ENCODE measurements at regions not wholly inside any gene's neighbourhood (a gene's known extent, or its start where the extent isn't known, plus 50 kb on each side); places are given as distances from the start of the nearest gene placed in this dataset.
A peak's percentile ranks its signal among the peaks of the same experiment; 100 is the strongest.

DNA sequence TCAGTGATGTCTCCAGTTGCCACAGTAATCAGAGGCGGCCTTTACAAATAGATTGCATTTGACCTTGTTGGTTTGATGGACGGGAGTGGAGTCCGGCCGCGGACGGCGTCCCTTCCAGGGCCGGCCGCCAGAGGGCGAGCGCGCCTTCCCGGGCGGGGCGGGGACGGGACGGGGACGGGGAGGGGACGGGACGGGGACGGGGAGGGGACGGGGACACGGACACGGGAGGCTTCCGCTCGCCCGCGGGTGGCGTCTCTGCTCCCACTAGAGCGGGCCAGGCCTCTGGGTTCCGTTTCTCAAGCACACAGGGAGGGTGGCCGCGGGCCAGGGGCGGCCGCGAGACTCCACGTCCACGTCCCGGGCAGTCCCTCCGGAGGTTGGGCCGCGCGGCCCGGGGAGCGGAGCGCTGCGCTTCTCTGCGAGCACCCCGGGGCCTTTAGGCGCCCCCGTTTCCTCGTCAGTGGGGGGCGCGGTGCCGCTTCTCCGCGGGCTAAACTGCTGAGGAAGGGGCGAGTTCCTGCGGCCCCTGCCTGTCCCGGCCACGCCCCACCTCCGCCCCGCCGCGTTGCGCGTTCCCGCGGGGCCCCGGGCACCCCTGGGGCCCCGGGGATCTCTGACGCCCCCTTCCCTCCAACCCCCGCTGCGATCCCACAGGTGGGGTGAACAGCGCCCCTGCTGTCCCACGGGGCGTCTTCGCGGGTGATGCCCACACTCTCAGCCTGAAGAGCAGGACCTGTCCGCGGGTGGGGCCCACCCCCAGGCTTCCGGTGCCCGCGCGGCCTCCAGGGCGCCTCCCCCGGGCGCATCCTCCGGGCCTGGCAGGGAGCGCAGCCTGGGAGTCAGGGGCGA lies 84.2 kb upstream of the MKI67 start:
- H3K27me3 ChIP-seq: peaks cover 0 to 20% (median 0%) of the 10 kb centered on the region in 9 donors
- peak overlapping the region in 11 of 12 donors; percentile 49 to 91 (median 66) for H3K27ac ChIP-seq
- intact Hi-C loops (cut with DNase I): loop anchor here in 2 of 10 donors (5.0 to 10.0 kb wide), 2 partner anchors 1762 to 1764 kb away; no protein-coding TSS in a partner anchor
- WGBS, 4 donors: 2 to 7% (median 3%) methylated on average over 33 to 91 of the region's 91 CpGs
- peak; percentile 67 to 90 (median 76) for DNase-seq
- H3K4me1 ChIP-seq: peaks cover 0 to 21% (median 2%) of the 10 kb centered on the region in 12 donors
- peak in 1 of 2 donors; percentile 31 for TF ChIP-seq POLR2A (IDR thresholded peaks at IDR 0.05)
- TF ChIP-seq, protein P1, sequence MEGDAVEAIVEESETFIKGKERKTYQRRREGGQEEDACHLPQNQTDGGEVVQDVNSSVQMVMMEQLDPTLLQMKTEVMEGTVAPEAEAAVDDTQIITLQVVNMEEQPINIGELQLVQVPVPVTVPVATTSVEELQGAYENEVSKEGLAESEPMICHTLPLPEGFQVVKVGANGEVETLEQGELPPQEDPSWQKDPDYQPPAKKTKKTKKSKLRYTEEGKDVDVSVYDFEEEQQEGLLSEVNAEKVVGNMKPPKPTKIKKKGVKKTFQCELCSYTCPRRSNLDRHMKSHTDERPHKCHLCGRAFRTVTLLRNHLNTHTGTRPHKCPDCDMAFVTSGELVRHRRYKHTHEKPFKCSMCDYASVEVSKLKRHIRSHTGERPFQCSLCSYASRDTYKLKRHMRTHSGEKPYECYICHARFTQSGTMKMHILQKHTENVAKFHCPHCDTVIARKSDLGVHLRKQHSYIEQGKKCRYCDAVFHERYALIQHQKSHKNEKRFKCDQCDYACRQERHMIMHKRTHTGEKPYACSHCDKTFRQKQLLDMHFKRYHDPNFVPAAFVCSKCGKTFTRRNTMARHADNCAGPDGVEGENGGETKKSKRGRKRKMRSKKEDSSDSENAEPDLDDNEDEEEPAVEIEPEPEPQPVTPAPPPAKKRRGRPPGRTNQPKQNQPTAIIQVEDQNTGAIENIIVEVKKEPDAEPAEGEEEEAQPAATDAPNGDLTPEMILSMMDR (IDR thresholded peaks at IDR 0.05): peak; percentile 65 to 92 (median 73)
- H3K9me3 ChIP-seq: no peaks in the 10 kb centered on the region
- ATAC-seq: peak; percentile 65 to 87 (median 82)
- H3K36me3 ChIP-seq: no peaks in the 10 kb centered on the region
- peak overlapping the region; percentile 18 to 85 (median 63) for H3K4me3 ChIP-seq

DNA sequence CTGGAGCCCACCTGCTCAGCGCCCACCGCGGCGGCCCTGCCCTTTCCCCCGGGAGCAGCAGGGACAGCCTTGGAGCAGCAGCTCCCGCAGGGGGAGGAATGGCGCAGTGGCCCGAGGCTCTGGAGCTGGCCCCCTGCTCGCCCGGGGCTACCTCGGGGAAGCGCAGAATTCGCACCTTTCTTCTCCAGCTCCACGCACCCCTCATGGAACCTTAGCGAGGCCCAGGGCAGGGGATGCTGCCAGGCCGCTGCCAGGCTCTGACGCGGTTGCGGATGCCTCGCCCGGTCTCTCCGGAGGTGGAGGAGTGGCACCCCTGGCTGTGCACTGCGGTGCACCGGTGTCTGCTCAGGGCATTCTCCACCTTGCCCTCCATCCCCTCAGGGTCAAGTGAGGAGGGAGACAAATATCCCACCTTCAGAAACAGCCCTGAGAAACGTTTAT lies 84.9 kb upstream of the MKI67 start:
- peak overlapping the region in 6 of 12 donors; percentile 49 to 91 (median 71) for H3K27ac ChIP-seq
- H3K9me3 ChIP-seq: no peaks in the 10 kb centered on the region
- 41 to 66% (median 59%) methylated on average over 13 to 25 of the region's 25 CpGs for WGBS, 4 donors
- H3K4me3 ChIP-seq: peak overlapping the region in 11 of 12 donors; percentile 57 to 85 (median 65)
- peaks cover 0 to 19% (median 0%) of the 10 kb centered on the region in 9 donors for H3K27me3 ChIP-seq
- H3K36me3 ChIP-seq: no peaks in the 10 kb centered on the region
- no peak for DNase-seq
- H3K4me1 ChIP-seq: peaks cover 0 to 21% (median 2%) of the 10 kb centered on the region in 12 donors
- ATAC-seq: no peak
- no peak for TF ChIP-seq POLR2A (IDR thresholded peaks at IDR 0.05)
- TF ChIP-seq, protein P1 (IDR thresholded peaks at IDR 0.05): no peak
- intact Hi-C loops (cut with DNase I): loop anchor here in 2 of 10 donors (5.0 to 10.0 kb wide), 2 partner anchors 1761 to 1764 kb away; no protein-coding TSS in a partner anchor

GRCh38 chr10:128211953-128212727 lies 85.9 kb upstream of the MKI67 start:
- intact Hi-C loops (cut with DNase I): loop anchor here in 2 of 10 donors (5.0 to 10.0 kb wide), 2 partner anchors 1760 to 1763 kb away; no protein-coding TSS in a partner anchor
- H3K27ac ChIP-seq: no peak overlapping the region
- TF ChIP-seq POLR2A (IDR thresholded peaks at IDR 0.05): no peak
- TF ChIP-seq, protein P1 (IDR thresholded peaks at IDR 0.05): peak; percentile 89 to 98 (median 96)
- peaks cover 0 to 17% (median 0%) of the 10 kb centered on the region in 9 donors for H3K27me3 ChIP-seq
- 22 to 65% (median 24%) methylated on average over 12 to 32 of the region's 32 CpGs for WGBS, 4 donors
- H3K4me1 ChIP-seq: peaks cover 0 to 21% (median 2%) of the 10 kb centered on the region in 12 donors
- peak; percentile 73 to 92 (median 81) for DNase-seq
- peak in 3 of 4 donors; percentile 86 to 92 (median 90) for ATAC-seq
- no peaks in the 10 kb centered on the region for H3K36me3 ChIP-seq
- H3K4me3 ChIP-seq: peak overlapping the region in 9 of 12 donors; percentile 0 to 43 (median 34)
- H3K9me3 ChIP-seq: no peaks in the 10 kb centered on the region
